KBM-7 (cell line): ENCODE measurements at regions not wholly inside any gene's neighbourhood (a gene's known extent, or its start where the extent isn't known, plus 50 kb on each side); places are given as distances from the start of the nearest gene placed in this dataset.
"Not testable (repeated sequence)": the region's sequence is repeated elsewhere in the genome, so short reads cannot be mapped to it uniquely, and the experiment has no call there.

Experiments
- DNase-seq: peaks from one replicate; pipeline ENCODE4 v3.0.0-alpha.2; 2015
- in situ Hi-C: fragments of 300-500 bp; cut with MboI; formaldehyde crosslinking; loops from 2 replicates; pipeline ENCODE4 v1.14.3; 2020; ENCODE audit warnings: low sequenced_read_pairs, low pct_unique_long_range_greater_than_20kb, mixed read lengths

DNA sequence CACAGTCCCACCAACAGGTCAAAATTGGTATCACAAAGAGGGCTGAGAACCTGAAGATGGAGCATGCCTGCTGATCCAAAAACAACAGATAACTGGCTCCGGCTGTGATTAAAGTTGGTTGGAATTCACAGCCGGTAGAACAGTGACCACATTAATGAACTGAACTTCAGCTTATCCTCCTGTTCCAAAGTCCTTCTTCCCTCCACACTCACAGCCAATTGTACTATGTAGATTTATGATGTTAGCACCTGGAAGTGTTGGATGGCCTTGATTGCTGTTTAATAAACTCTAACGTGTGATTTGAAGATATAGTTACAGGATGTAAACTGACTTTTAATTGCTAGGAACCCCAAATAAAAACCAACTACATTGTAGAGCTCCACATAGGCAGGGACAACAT, 367.3 kb upstream of the FRG2C start:
- no peak for DNase-seq
- in situ Hi-C loops, result no loop called here

DNA sequence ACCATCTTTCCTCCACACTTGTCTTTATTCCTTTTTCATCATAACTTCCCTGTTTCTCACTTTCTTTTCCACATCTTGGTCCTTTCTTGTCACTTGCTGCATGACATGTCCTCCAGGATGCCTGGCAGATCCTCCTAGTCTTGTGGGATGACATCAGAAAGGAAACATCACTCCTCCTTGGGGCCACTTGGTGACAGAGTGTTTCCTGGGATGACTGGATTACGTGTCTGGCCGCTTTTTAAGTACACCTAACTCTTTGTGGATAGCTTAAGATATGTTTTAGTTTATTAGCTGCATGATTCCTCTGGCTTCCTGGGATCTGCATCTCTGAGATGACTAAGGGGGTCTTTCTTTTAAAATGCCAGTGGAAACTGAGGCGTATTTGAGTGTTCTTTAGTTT, 363.5 kb upstream of the FRG2C start:
- no peak for DNase-seq
- in situ Hi-C loops, result no loop called here

DNA sequence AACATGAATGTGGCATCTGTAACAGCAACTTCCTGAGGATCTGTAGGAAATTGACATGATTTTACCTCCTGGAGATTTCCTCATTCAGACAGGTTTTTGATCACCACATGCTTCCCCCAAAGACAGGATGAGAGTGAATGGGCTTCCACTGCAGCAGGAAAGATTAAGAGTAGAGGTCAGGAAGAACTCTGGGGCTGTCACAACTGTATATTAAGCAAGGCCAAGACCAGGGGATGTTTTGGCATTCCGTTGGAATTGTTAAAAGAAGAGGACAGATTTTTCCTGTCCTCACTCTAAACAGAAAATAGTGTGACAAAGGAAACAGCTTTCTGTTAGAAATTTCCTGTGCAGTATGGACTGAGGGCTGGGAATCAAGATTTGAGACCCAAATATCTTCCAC, 363.1 kb upstream of the FRG2C start:
- DNase-seq, in situ Hi-C loops: not testable (repeated sequence)

DNA sequence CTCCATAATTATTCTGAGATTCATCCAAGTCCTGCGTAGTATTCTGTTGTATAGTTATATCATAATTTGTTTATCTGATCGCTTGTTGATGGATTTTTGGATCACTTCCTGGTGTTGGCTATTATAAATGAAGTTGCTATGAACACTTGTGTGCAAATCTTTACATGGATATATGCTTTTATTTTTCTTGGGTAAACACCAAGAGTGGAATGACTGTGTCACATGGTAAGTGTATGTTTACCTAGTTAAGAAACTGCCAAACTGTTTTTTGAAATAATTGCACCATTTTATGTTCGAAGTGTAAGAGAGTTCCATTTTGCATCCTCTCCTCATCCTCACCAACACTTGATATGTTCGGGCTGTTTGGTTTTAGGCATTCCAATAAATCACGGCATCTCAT, 360.4 kb upstream of the FRG2C start:
- in situ Hi-C loops, result no loop called here

DNA sequence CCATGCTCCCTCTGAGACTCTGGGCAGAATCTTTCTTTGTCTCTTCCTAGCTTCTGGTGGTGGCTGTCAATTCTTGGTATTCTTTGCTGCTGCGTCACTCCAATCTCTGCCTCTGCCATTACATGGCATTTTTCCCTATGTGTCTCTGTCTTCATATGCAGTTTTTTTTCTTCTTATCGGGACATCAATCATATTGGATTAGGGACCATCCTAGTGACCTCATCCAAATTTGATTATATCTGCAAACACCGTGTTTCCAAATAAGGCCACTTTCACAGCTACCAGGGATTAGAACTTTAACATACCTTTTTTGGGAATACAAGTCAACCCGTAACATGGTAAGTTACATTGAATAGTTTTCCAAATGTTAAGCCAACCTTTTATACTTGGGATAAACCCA, 358.2 kb upstream of the FRG2C start:
- in situ Hi-C loops, result no loop called here
- DNase-seq, result no peak

More for the DNA sequence above, 360.4 kb upstream of the FRG2C start:
- no peak for DNase-seq

DNA sequence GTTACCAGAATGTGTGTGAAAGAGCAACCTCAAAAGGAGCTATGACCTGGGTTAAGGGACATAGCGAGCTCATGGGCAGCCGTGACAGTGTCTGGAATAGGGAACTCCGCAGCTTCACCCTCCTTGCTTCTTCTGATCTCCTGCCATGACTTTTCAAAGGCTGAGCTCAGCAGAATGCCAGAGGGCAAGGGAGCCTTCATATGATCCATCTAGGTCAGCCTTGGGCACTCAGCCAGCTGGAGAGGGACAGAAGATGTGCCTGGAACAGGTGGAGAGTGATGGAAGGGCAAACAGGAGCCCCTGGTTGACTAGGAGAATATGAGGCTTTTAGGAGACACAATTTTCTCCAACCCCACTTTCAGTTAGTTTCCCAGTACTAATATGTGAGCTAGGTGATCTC, 352.8 kb upstream of the FRG2C start:
- in situ Hi-C loops, DNase-seq: not testable (repeated sequence)

DNA sequence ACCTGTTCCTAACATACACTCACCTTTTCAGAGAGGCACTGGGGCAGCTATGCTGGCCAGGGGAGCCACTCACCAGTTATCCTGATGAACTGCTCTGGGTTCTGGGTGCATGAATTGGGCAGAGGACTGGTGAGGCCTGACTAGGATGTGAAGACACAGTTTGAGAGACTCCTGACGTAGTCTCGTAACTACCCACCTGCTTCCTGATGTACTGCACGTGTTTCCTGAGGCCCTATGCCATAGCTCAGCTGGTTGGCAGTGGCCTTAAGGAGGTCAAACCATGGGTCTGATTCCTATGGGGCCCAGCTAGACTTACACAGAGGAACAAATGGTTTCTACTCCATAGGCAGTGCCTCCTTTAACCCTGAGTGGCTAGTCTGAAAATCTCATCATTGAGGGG, 351.7 kb upstream of the FRG2C start:
- in situ Hi-C loops, DNase-seq: not testable (repeated sequence)

DNA sequence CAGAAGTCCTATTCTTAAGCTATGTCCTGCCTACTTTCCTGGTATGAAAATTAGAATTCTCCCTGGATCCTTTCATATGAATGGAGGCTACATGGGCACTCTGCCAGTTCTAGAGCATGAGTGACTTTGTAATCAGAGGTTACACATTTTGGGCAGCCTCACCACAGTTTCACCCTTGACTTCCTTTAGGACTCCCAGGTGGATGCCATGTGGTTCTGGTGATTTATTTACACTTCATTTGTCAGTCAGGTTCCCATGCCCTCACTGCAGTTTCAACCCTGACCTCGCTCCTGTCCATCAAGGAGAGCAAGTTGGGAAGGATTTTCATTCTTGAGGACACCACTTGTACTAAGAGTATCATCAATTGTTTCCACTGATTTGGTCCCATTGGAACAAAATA, 344.4 kb upstream of the FRG2C start:
- DNase-seq, in situ Hi-C loops: not testable (repeated sequence)

DNA sequence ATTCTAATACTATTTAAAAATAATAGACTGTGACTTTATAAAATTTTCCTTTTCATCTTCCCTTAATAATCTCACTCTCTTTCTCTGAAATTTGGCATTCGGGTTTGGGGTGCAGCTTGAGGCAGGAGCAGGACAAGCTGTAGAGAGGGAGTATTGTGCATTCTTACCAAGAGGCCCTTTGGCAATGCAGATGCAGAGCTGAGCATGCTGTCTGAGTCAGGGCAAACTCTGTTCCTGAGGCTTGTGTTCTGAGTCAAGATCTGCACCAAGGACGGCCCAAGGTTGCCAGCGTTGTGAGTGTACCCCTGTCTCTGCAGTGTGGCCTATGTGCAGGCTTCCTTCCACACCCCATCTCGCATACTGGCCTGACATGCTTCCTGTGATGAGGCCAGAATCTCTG, 343.8 kb upstream of the FRG2C start:
- in situ Hi-C loops, result no loop called here
- DNase-seq, result no peak

DNA sequence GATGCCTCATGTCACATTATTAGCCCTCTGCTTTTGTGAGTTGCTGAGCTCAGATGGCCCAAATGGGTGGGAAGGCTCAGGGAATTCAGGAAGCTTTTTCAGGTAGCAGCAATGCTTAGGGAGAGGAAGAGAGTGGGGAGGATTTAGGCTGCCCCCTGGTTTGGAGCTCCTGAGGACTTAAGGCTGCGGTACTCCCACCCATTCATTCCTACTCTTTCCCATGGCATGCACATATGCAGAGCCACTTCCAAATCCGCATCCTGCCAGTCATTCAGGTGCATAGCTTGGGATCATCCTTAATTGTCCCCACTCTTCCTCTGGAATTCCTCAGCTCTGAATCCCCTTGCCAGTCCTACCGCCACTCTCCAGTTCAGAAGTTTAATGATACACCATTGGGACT, 343.1 kb upstream of the FRG2C start:
- in situ Hi-C loops, result no loop called here
- DNase-seq, result no peak

DNA sequence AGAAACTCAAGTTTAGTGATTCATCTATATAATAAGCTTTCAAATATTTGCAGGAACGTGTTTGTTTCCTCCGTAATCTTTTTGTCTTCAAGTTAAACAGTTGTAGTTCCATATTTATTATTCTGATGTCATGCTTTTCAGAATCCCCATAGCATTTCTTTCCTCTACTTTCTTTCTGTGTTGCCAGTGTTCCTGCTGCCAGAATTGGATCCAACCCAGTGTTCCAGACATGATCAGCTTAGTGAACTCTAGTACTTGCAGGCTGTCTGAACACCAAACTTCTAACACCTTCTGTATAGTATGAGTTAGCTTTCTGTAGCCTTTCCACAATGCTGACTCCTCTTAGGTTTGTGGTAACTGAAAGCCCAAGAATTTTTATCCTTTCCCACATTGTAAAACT, 340.2 kb upstream of the FRG2C start:
- in situ Hi-C loops, result not testable (repeated sequence)

DNA sequence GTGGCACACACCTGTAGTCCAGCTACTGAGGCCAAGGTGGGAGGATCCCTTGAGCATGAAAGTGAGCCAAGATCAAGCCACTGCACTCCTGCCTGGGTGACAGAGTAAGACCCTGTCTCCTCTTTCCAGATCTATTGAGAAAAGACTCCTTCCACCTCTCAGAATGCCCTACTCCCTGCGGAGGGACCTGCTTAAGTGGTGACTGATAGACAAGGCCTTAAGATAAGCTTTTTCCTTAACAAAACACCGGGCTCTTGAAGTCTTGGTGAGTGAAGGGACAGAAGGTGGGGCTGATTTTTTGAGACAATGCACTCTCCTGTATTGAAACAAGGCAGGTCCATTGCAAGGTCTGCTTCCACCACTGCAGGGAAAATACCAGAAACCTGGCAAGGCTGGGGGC, 338.4 kb upstream of the FRG2C start:
- in situ Hi-C loops, result no loop called here
- DNase-seq, result no peak

More for the DNA sequence above, 340.2 kb upstream of the FRG2C start:
- DNase-seq, result not testable (repeated sequence)

DNA sequence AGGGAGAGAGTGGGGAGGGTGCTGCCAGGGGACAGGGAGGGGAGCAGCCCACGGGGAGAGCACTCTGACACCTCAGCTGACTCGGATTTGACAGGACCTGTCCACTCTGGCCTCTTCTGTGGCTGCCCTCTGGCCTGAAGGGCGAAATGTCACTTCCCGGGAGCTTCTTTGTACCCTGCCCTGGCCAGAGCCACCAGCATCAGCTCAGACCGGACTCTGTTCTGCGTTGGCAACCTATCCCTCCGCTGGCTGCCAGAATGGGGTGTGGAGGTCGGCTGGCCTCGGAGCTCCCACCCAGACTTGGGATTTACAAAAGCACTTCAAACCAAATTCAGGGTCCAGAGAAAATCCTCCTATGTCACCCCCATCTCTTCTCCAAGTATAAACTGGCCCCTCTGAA, 336.7 kb upstream of the FRG2C start:
- no peak for DNase-seq
- in situ Hi-C loops, result no loop called here

DNA sequence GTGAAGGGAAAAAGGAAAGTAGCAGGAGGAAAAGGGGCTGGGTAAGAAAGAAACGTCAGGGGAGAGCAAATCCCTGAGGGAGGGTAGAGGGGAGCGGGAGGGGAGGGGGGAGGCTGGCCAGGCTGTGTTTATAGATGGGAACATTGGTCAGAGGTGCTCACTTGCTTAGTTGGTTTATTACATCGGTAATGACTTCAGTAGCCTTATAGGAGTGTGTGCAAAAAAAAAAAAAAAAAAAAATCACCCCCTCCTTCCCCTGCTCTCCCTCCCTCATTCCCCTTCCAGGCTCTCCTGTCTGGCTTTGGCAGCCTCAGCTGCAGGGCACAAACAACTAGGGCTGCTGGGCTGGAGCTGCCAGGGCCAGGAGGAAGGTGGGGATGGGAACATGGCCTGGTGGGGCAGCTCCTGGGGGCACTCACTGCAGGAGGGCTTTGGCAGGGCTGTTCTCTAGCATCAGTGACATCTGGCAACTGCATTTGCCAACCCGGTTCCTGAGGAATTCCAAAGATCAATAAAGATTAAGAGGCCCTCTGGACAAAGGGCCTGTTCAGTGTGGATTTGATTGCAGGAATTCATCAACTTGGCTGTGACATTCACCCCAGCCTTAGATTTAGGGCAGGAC, 334.5 kb upstream of the FRG2C start:
- in situ Hi-C loops, result no loop called here
- DNase-seq, result no peak

DNA sequence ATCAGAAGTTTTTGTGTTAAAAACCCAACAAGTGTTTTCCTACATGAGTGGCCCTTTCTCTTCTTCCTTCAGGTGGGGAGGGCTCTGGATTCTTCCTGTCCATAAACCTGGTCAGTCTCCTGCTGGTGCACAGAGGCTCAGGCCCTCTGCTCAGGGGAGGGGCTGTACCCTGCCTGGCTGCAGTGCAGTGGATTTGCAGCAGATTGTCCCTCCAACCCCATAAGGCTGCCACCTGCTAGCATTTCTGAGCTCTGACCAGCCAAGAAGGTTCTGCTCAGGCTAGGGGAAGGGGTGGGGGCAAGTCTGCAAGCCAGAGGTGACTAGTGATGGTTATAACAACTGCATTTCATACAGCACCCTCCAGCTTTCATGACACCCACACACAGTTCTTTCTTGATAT, 333.7 kb upstream of the FRG2C start:
- in situ Hi-C loops, DNase-seq: not testable (repeated sequence)

DNA sequence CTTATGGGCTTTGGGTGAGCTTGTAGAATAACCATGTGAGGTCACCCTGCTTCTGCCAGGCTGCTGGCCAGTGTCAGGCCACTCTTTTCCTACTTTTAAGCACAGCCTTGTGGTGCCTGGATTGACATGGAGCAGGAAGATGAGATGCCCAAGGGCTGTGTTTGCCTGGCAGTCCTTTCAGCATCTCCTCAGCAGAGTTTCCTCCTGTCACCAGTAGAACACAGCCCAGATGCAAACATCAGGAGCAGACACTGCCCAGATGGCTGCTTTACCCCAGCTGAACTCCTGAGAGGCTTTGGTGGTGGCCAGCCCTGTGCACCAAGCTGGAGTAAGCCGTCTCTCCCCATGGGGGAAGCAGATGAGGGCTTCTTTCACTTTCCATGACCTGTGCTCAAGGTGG, 332.0 kb upstream of the FRG2C start:
- in situ Hi-C loops, DNase-seq: not testable (repeated sequence)

DNA sequence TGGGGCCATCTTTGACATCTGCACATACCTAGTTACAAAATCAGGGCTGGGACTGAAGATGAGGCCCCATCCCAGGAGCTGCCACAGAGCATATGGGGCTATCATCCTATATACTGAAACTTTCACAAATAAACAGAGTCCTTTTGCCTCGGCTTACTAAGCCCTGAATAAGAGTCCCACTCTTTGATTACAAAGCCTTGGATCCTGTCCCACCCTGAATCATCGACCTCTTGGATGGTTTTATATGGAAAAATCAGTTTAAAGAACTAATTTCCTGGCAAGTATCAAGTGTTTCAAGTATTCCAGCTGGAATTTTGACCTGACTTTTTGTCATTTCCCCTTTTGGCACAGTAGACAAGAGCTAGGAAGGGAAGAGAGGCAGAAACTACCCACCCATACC, 331.3 kb upstream of the FRG2C start:
- DNase-seq, result no peak
- in situ Hi-C loops, result no loop called here

DNA sequence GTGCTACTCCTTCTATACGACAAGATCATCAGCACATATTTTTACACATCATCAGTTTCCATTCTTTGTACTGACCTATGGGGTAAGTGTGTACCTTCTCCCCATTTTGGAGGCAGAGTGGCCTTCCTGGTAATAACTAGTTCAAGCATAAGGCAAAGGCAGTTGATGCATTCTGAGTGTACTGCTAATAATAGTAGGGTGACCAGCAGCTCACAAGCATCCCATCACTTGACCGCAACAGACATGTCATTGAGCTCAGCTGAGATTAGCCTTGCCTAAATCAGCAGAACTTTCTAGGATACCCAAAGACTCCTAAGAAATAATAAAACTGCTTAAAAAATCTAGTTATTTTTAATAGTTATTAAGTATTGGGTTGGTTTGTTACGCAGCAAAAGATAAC, 329.8 kb upstream of the FRG2C start:
- in situ Hi-C loops, result no loop called here
- DNase-seq, result no peak

DNA sequence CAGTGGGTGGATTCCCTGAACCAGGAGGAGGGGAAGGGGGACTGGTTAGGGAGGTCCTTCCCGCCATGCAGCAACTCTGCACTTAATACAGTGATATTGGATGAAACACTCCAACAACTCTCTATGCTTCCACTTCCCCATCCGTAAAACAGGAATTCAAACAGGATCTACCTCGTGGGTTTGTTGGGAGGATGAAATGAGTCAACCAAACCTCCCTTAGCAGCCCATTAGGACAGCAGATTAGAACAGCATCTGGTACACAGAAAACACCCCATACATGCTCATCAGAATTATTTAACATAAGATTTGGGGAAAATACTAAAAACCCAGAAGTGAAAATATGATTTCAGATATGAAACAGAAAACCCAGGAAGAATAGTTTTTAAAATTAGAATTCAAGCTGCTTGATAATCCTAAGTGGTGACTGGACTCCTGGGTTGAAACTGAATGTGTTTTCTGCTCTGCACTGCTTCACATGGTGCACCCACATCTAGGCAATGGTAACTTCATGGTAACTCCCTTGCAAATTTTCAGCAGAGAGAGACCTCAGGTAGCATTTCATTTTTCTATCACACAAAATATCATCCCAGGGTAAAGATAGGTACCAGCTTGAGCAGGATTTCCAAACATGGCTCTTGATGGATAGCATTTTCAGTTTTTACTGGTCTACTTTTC, 326.8 kb upstream of the FRG2C start:
- in situ Hi-C loops, result no loop called here
- DNase-seq, result no peak

DNA sequence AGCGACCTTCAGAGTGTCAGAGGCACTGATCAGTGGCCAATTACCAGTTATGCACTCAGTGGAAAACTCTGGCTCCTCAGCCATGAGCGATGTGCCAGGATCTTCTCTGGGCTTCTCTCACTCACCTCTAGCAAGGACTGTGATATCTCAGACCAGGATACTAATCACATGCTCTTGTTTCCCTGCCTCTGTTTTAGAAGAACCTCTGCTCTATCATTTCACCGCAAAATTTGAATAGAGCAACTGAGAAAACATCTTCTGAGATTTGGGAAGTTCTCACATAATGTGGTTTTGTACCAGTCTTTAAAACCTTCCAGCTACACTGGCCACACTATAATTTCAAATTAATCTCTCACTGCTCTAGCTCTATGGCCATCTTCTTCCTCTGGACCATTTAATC, 325.8 kb upstream of the FRG2C start:
- in situ Hi-C loops, result no loop called here

More for the DNA sequence above, 325.8 kb upstream of the FRG2C start:
- no peak for DNase-seq
